Nephron (organoid): ENCODE measurements at regions not wholly inside any gene's neighbourhood (a gene's known extent, or its start where the extent isn't known, plus 50 kb on each side); places are given as distances from the start of the nearest gene placed in this dataset.

ENCODE experiments used
- H3K27ac Mint-ChIP-seq, 3 experiments: 2 replicates each; pipeline ENCODE4 v1.8.0; 2020; ENCODE audit warnings: mixed read lengths in 3 of 3, mild to moderate bottlenecking in 2 of 3, moderate library complexity in 1 of 3
- H3K27me3 Mint-ChIP-seq: 2 replicates; pipeline ENCODE4 v1.8.0; 2021; ENCODE audit warnings: low read depth, mild to moderate bottlenecking, moderate library complexity, mixed read lengths
- H3K36me3 Mint-ChIP-seq: 2 replicates; pipeline ENCODE4 v1.8.0; 2020; ENCODE audit warnings: low read depth, mixed read lengths
- H3K4me1 Mint-ChIP-seq: 2 replicates; pipeline ENCODE4 v1.8.0; 2020; ENCODE audit warnings: mixed read lengths
- H3K4me3 Mint-ChIP-seq, 3 experiments: 2 replicates each; pipeline ENCODE4 v1.8.0; 2020; ENCODE audit warnings: mild to moderate bottlenecking in 3 of 3, mixed read lengths in 3 of 3, moderate library complexity in 2 of 3
- H3K9me3 Mint-ChIP-seq: 2 replicates; pipeline ENCODE4 v1.8.0; 2020; ENCODE audit warnings: mixed read lengths
- TF ChIP-seq, protein P1 (sequence below), 3 experiments: fragments of 200-600 bp; sonication (generic); IDR thresholded peaks; one replicate each; pipeline ENCODE4 v1.5.0; 2021; ENCODE audit warnings: antibody characterized with exemption in 3 of 3; ENCODE audit not compliant: unreplicated experiment in 3 of 3

DNA sequence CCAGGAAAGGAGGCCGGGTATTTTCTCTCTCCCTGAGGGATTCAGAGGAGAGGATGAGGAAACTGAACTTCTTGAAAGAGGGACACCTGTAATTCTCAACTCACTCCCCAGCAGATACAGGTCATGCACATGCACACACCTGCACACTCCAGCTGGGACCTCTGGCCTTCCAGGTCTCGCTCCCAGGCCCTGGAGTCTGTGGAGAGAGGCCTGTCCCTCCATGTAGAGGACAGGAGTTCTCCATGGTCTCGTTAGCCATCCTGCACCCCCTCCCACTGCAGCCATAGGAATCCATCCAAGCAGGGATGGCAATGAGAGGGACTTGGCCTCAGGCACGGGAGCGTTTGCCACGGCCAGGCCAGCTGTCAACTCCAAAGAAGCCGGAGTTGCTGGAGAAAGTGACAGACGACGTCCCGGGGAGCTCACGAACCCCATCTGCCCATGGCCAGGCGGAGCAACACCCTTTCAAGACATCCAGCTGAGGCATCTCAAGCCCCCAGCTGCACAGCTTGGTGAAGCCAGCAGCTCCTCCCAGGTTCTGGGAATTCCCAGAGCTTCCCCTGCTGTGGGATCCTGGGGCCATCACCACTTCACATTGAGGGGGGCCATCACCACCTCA, 223.3 kb downstream of the UACA start:
- H3K36me3 Mint-ChIP-seq, result no peaks in the 10 kb centered on the region
- TF ChIP-seq, protein P1, sequence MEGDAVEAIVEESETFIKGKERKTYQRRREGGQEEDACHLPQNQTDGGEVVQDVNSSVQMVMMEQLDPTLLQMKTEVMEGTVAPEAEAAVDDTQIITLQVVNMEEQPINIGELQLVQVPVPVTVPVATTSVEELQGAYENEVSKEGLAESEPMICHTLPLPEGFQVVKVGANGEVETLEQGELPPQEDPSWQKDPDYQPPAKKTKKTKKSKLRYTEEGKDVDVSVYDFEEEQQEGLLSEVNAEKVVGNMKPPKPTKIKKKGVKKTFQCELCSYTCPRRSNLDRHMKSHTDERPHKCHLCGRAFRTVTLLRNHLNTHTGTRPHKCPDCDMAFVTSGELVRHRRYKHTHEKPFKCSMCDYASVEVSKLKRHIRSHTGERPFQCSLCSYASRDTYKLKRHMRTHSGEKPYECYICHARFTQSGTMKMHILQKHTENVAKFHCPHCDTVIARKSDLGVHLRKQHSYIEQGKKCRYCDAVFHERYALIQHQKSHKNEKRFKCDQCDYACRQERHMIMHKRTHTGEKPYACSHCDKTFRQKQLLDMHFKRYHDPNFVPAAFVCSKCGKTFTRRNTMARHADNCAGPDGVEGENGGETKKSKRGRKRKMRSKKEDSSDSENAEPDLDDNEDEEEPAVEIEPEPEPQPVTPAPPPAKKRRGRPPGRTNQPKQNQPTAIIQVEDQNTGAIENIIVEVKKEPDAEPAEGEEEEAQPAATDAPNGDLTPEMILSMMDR (IDR thresholded peaks at IDR 0.05; ENCODE audit: unreplicated experiment in 3 of 3), result no peak
- H3K27ac Mint-ChIP-seq, result no peak overlapping the region
- H3K27me3 Mint-ChIP-seq, result peaks cover 32% of the 10 kb centered on the region
- peaks cover 11% of the 10 kb centered on the region for H3K4me1 Mint-ChIP-seq
- no peaks in the 10 kb centered on the region for H3K9me3 Mint-ChIP-seq
- no peak overlapping the region for H3K4me3 Mint-ChIP-seq

DNA sequence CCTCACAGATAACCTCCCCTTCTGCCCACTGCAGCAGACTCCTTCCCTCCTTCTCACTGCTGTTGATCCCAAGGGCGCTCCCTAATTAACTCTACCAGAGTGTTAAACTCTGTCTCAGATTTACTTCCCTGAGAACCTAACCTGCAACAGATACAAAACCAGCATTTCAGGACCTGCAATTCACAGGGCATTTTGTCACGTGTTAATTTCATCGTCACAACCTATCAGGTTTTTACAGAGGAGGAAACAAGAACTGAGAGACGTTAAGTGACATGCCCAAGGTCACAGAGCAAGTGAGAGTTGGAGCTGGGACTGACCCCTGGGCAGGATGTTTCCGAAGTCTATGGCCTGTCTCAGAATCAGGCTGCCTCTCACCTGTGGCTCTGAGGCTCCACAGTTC, 223.9 kb downstream of the UACA start:
- no peaks in the 10 kb centered on the region for H3K9me3 Mint-ChIP-seq
- TF ChIP-seq, protein P1 (IDR thresholded peaks at IDR 0.05; ENCODE audit: unreplicated experiment in 3 of 3), result no peak
- no peaks in the 10 kb centered on the region for H3K36me3 Mint-ChIP-seq
- H3K27ac Mint-ChIP-seq, result no peak overlapping the region
- peaks cover 11% of the 10 kb centered on the region for H3K4me1 Mint-ChIP-seq
- peaks cover 35% of the 10 kb centered on the region for H3K27me3 Mint-ChIP-seq
- H3K4me3 Mint-ChIP-seq, result no peak overlapping the region

DNA sequence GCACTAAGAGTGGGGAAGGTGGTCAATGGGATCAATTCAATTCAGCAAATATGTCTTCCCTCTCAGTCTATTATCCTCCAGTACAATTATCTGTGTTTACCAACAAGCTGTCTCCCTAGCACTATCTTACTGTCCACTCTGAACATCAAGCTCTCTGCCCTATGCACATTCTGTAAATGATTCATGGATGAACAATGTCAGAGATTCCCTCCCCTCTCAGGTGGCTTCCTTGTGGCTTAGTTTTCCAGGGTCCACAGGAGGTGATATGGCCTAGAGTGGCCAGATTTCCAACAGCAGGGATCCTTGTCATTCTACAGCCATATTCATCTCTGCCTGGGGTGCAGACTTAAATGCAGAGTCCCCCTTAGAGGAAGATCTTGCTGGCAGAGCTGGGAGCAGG, 225.1 kb downstream of the UACA start:
- Mint-ChIP-seq H3K4me1 (peaks cover 11% of the 10 kb centered on the region), H3K27me3 (peaks cover 36% of the 10 kb centered on the region), H3K9me3 (no peaks in the 10 kb centered on the region), H3K4me3 (no peak overlapping the region), H3K27ac (no peak overlapping the region), H3K36me3 (no peaks in the 10 kb centered on the region)
- TF ChIP-seq, protein P1 (IDR thresholded peaks at IDR 0.05; ENCODE audit: unreplicated experiment in 3 of 3), result no peak

DNA sequence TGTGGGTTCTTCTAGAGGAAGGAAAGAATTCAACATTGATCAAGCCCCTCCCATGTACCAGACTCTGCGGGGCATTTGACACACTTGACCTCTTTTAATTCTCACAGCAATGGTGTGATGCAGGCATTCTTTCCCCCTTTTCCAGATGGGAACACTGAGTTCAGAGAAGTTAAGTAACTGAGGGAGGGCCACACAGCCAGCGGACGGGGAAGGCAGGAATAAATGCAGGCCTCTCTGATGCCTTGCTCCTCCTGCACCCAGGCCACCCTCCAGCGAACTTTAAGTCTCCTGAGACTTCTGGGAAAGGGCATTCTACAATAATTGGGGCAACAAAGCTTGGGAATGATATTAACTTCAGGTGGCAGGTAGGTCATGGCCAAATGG, 227.4 kb downstream of the UACA start:
- TF ChIP-seq, protein P1 (IDR thresholded peaks at IDR 0.05; ENCODE audit: unreplicated experiment in 3 of 3), result no peak
- Mint-ChIP-seq H3K4me1 (peaks cover 11% of the 10 kb centered on the region), H3K27me3 (peaks cover 42% of the 10 kb centered on the region), H3K27ac (no peak overlapping the region), H3K9me3 (no peaks in the 10 kb centered on the region), H3K36me3 (no peaks in the 10 kb centered on the region), H3K4me3 (no peak overlapping the region)

DNA sequence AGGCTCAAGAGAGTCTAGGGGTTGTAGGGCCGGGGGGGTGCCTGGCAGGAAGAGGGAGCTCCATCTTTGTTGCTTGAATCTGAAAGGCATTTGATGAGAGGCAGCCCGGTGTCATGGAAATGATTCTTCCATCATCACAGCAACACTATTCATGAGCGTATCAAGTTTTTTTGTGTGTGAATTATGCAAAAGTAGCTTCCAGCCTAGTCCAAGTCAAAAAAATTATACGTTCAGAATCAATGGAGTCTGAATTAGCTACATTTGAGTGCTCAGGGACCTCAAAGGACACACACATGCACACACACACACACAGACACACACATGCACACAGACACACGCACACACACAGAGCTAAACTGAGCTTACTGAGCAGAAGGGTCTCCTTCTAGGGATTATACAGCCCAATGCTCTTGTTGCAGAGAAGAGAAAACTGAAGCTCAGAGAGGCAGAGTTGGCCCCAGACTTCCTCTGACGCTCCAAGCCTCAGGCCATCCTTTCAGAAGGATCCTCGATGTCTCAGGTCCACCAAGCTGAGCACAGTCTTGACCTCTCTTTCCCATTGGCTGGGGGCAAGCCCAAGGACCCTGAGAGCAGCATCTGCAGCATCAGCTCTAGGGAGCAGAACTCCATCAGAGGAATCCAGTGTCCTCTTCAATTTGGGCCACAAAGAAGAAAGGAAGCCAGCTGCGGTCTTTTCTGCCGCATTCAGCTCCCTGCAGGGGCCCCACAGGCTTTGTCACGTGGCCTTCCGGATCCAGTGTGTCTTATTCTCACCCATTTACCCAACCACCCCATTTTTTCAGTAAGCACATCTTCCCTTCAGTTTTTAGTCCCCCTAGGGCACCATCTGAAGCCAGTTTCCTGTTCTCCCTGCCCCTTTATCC, 228.0 kb downstream of the UACA start:
- TF ChIP-seq, protein P1 (IDR thresholded peaks at IDR 0.05; ENCODE audit: unreplicated experiment in 3 of 3), result no peak
- no peak overlapping the region for H3K4me3 Mint-ChIP-seq

More for the DNA sequence above, 228.0 kb downstream of the UACA start:
- Mint-ChIP-seq H3K36me3 (no peaks in the 10 kb centered on the region), H3K27ac (no peak overlapping the region), H3K27me3 (peaks cover 37% of the 10 kb centered on the region), H3K9me3 (no peaks in the 10 kb centered on the region), H3K4me1 (peaks cover 11% of the 10 kb centered on the region)
